Breast epithelium (tissue), 3 donors: ENCODE measurements at regions not wholly inside any gene's neighbourhood (a gene's known extent, or its start where the extent isn't known, plus 50 kb on each side); places are given as distances from the start of the nearest gene placed in this dataset.

Experiments used
- CTCF ChIP-seq, 3 donors: fragments of 450-650 bp; IDR thresholded peaks; one replicate each; pipeline ENCODE4 v1.5.1; 2016 to 2017; ENCODE audit warnings: antibody characterized with exemption in 3 of 3, mild to moderate bottlenecking in 3 of 3, moderate library complexity in 3 of 3
- POLR2A ChIP-seq: fragments of 450-650 bp; IDR thresholded peaks from one replicate; pipeline ENCODE4 v1.6.1; 2016; ENCODE audit warnings: antibody characterized with exemption, mild to moderate bottlenecking, moderate library complexity
- POLR2AphosphoS5 ChIP-seq, 3 donors: sonication (generic); formaldehyde crosslinking; IDR thresholded peaks; one replicate each; pipeline ENCODE4 v1.6.1; 2017; ENCODE audit warnings: antibody characterized with exemption in 3 of 3

GRCh38 chr12:107235600-107235999, 142.3 kb upstream of the CRY1 start:
- TF ChIP-seq CTCF (IDR thresholded peaks at IDR 0.05) = no peak
- TF ChIP-seq POLR2A = no peak
- TF ChIP-seq POLR2AphosphoS5 (IDR thresholded peaks at IDR 0.05) = no peak
